HG03135 (cell line): ENCODE measurements at regions not wholly inside any gene's neighbourhood (a gene's known extent, or its start where the extent isn't known, plus 50 kb on each side); places are given as distances from the start of the nearest gene placed in this dataset.

Source experiments
- ATAC-seq: cut with Tn5 transposase; IDR thresholded peaks from one replicate; pipeline ENCODE4 v1.9.1; 2021; ENCODE audit warnings: mild to moderate bottlenecking, moderate library complexity; ENCODE audit not compliant: unreplicated experiment

DNA sequence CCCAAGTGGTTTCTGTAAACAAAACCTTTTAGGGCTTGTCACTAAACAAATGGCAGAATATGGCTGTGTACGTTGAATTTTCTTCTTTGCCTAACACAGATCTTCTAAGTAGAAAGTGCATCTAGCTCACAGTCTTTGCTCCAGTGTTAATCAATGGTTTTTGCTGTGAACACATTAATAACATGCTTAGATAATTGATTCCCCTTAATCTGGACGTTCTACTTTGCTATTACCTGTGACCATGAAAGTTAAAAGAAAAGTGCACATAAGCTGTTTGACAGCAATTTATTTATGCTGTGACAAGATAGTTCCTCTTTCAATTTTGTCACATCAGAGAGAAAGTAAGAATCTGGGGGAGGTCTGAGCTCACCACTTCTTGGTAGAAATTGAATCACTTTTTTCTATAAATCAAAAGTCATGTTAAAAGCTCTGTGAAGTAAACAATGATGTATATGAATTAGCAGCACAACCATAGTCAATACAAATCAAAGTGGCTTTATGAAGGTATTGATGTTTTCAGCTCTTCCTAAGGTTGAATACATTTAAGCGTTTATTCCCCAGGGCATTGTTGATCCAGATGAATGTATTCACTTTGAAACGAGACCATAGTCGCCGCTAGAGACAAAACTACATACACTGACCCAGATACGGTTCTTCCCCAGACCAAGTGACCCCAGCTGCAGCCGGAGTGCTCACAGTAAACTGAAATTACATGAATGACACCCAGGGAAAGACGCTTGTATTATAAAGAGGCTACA, 174.6 kb upstream of the ZNF608 start:
- peak; percentile 89 for ATAC-seq

DNA sequence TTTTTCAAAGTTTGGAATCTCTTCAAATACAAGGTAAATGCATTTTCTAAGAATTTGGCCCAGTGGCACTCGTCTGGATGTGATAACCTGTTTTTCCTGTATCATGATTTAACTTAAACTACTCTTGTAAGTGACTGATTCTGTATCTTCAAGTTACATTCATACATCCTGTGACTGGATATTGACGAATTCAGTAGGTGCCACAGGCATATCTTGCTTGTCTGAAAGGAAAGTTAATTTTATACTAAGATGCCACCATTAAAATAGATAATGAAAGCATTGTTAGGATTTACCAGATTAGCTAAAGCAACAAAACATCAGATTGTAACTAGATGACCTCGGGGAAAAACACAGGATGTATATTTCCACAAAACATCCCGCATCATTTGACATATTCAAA, 175.3 kb upstream of the ZNF608 start:
- ATAC-seq: peak; percentile 19

DNA sequence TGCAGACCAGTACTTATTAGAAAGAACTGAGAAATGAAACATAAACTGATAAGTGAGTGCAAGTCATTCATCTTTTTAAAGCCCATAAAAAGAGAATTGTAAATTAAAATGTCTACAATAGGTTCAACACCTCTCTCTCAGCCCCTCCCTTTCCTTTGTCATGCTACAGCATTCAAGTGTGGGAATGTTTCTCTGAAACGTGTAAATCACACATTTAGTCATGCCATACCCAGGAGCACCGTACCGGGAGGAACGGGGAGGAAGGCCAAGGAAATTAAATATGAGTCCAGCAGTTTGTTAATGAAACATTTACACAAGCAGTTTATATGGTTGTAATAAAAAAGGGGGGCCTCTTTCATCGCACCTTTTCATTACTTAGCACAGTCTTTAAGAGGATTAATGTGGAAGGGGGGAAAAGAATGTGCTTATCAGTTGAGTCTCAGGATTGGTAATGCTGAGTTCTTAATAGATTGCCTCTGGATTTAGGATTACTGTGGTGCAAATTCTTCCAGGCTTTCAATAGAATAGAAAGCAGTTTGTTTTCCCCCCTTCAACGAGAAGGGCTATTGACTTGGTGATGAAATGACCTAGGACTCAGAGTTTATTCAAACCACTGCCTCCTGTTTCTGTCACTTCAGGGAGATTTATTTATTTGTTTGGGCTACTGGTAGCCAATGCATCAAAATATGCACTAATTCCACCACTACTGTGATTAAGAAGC, 176.0 kb upstream of the ZNF608 start:
- no peak for ATAC-seq

DNA sequence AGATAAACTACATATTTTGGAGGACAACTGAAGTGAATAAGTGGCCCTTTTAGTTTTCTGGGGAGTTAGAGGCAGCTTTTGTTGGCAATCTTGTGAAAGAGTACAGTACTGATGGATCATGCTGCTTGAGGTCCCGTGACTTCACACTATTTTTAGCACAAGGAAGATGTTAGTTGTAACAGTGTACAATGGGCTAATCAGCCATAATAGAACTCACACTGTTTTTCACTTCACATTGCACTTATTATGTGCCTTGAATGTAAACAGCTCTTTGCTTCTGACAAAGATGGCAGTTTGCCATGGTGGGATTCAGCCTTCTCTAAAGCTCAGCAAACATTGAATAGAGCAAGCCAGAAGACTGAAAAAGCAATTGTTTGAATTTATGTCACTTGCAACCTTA, 176.7 kb upstream of the ZNF608 start:
- ATAC-seq: no peak

DNA sequence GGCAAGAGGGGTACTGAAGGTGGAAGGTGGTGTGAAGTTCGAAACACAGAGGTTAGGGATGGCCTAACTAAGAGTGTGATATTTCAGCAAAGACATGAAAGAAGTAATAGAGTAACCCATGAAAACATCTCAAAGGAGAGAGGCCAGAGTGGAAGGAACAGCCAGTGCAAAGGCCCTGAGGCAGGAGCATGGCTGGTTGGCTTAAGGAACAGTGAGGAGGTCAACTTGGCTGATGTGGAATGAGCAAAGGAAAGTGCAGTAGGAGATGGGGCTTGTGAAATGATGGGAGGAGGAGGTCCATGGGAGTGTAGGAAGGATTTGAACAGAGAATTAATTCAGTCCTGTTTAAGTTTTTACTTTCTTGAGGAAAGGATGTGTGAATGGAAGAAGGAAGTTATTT, 178.3 kb upstream of the ZNF608 start:
- no peak for ATAC-seq

DNA sequence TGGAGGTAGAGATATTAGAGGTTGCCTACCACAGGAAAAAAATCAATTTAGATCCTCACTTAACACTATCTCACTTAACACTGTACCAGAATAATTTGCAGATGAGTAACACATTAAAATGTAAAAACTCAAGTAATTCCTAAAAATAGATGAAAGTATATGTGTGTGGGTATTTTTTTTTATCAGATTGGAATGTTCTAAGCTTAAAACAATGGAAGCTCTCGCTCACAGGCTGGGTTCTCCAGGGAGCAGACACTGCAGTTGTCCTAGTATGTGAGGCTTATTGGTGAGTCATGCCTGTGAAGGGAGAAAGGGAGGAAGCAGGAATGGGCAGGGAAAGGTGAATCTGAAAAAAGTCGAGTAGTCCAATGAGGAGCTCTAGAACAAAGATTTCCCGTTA, 181.3 kb upstream of the ZNF608 start:
- ATAC-seq: no peak

DNA sequence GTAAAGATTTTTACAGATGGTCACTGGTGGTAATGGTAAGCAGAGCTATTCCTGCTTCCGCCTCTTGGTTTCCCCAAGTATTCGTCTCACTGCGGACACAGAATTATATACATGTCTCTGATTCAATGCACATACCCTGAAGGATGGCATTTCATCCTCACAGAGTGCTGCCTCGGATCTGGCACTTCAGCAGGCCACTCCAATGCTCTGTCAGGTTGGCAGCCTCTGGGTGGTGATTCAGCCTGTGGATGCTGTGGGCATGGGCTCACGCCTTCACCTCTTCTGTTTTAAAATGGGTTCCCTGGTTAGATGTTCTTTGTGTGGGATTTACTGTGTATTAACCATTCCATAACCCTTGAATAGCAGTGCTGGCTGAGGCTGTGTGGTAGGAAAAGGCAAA, 182.6 kb upstream of the ZNF608 start:
- ATAC-seq: no peak

DNA sequence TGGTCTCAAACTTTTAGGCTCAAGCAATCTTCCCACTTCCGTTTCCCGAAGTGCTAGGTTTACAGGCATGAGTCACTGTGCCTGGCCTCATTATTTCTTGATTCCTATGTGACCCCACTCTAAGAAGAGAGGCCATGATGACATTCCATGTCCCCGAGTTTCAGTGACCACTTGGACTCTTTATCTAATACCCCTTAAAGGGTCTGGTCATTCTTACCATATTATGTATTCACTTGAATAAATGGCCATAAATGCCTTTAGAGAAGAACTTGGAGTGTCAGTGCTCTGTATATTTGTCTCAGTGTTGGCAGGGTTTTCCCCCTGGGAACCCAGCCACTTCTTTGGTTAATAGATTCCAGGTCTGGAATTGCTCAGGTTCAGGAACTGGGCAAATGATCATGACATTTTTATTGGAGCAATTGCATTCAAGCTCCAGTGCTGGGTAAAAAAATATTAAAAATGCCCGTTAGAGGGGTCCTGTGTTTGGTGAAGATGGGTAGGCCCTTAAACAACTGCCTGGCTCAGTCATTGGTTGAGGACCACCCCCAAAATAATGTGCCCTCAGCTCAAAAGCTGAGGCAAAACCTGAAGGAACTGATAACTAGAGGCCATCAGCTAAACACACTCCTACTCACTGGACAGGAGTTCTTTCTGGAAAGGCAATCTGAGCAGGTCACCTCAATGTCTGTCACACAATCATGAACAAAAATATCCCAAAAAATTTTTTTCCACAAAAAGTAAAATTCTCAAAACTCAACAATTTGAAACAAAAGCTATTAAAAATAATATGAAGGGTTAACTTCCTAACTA, 186.6 kb upstream of the ZNF608 start:
- no peak for ATAC-seq

DNA sequence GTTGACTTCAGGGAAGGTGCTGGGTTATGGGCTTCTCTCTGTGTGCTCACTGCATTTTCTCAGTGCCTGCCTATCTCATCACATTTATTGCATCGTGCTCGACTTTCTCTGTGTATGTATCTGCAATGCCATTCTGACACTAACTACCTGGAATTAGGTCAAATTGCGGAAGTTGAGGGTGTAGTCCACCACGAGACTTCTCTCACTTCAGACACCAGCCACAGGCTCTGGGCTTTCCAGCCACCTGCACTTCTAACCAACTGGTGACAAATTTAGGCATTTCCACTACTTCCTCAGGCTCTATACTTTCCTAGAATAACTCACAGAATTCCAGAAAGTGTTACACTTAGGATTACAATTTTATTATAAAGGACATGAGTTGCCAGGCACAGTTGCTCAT, 188.6 kb upstream of the ZNF608 start:
- peak; percentile 83 for ATAC-seq

DNA sequence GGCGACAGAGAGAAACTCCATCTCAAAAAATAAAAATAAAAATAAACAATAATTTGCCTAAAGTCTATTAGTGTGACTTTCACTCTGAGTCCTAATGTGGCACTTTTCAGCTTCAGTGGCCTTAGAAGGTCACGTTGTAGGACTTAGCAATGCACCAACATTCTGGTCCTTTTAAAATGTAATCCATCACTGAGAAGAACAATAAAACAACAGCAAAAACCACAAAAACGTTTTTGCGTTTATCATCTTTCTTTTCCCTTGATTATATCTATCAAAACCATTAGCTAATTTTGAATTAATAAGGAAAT, 190.1 kb upstream of the ZNF608 start:
- ATAC-seq: peak; percentile 37

DNA sequence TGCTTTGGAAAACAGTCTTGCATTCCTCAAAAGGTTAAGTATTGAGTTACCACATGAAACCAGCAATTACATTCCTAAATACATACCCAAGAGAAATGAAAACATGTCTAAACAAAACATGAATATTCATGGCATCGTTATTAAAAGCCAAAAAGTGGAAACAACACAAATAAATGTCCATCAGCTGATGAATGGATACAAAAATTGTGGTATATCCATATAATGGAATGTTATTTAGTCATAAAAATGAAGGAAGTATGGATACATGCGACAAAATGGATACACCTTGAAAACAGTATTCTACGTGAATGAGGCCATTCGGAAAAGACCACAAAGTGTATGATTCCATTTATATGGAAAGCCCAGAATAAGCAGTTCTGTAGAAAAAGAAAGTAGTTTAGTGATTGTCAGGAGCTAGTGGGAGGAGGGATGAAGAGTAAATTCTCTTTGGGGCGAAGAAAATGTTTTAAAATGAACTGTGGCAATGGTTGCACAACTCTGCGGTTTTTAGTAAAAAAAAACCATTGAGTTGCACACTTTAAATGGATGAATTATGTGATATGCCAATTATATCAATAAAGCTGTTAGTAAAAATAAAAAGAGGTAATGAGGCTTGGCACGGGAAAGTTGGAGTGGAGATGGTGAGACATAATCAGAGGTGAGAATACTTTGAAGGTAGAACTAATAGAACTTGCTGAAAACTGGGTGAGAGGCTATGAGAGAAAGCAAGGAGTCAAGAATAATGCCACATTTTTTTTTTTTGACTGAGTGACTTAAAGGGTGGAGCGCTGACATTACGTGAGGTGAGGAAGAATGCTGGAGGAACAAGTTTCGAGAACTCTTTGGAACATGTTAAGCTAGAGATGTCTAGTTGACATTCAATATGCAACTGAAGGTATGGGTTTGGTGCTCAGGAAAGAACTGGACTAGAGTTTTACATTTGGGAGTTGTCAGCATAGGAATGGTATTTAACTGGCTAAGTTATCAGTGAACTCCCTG, 194.9 kb upstream of the ZNF608 start:
- no peak for ATAC-seq

DNA sequence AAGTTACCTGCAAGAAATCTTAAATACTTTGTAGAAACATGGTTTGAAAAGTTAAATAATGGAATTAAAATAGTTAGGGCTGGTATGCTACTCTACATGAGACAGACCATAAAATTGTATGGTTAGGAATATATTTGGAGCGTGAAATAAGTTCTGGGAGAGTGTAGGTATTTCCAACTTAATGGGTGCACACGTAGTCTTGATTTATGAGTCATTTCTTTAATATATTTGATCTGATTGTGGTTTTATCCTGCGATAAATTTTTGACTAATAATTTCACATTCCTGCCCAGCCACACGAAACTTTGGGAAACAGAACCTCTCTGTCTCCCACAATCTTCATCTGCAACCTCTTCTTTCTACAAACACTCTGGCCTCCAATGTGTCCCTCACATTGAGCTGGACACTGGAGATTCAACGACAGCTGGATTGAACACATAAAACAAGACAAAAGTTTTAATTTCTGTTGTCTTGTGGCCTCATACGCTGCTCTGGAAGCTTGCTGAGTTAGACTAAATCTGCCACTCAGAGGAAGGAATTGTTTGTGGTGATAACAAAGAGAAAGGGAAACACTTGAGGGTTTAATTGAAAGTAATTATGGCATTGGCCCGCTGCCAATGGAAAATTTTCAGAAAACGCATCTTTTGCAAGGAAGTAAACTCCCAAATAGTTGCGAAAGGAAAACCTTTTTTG, 201.8 kb upstream of the ZNF608 start:
- no peak for ATAC-seq

DNA sequence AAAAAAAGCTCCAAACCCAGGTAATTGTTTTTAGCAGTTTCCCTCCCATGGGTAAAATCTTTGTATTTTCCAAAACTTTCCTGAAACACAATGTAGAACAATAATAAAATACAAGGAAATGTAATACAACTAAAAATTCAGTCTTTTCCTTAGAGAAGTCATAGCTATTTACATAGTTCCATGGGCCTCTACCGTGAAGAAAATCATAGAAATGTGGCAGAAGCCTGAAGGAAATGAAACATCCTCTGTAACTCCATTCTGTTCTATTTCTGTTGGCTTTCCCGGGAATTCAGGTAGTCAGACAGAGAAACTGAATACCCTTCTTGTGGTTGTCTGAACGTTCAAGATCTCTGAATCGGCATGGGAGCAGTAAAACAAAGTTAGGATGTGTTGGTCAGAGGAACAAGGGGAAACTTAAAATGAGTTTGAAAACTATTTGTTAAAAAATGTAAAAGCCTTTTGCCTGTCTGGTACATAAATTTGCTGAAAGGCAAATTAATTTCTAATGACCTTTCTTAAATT, 202.4 kb upstream of the ZNF608 start:
- no peak for ATAC-seq

DNA sequence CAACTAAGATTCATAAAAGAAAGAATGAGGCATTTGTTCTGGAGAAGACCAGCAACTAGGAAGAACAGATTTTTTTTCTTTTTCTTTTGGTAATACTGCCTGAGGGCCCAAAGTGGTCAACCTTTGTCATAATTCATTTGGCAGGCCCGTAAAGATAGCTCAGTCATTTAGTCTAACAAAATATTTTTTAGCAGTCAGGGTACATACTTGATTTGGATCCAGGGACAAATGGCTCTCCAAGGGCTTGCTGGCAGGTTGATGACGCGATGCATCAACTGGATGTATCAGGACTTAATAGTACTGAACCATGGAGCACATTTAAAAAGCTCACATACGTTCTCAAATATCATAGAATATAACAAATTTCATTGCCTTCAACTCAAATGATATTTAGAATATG, 203.4 kb upstream of the ZNF608 start:
- ATAC-seq: no peak

DNA sequence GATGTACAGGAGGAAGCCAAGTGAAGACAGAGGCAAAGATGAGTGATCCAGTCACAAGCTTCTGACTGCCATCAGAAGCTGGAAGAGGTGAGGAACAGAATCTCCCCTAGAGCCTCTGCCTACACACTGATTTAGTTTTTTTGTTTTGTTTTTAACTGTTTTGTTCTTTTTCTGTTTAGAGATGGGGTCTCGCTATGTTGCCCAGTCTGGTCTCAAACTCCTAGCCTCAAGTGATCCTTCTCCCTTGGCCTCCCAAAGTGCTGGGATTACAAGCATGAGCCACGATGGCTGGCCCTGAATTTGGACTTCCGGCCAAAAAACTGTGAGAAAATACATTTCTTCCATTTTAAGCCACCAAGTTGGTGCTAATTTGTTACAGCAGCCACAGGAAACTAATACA, 204.7 kb upstream of the ZNF608 start:
- no peak for ATAC-seq

DNA sequence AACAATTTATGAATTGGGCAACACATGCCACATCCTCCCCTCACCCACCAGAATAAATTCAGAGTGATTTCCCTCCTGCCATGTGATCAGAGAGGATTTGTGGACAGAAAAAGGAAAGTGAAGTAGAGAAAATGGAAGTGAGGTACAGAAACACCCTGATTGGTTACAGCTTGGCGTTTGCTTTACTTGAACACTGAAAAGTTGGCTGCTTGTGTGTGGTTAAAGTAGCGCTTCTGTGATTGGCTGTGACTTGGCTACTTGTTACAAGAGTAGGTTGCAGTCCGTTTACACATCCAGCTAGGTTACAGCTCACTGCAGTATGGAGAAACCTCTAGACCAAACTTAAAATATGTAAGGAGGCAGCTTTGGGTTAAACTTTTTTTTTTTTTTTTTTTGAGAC, 205.2 kb upstream of the ZNF608 start:
- peak; percentile 73 for ATAC-seq

DNA sequence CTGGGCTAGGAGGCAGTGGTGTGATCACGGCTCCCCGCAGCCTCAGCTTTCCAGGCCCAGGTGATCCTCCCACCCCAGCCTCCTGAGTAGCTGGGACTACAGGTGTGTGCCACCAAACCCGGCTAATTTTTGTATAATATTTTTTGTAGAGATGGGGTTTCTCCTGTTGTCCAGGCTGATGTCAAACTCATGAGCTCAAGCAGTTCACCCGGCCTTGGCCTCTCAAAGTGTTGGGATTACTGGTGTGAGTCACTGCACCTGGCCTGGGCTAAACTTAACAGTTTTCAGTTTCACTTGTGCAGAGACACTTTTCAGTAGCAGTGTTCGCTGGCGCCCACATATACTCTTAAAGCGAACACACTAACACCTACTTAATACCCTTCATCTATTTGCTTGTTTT, 205.6 kb upstream of the ZNF608 start:
- ATAC-seq: peak; percentile 93

DNA sequence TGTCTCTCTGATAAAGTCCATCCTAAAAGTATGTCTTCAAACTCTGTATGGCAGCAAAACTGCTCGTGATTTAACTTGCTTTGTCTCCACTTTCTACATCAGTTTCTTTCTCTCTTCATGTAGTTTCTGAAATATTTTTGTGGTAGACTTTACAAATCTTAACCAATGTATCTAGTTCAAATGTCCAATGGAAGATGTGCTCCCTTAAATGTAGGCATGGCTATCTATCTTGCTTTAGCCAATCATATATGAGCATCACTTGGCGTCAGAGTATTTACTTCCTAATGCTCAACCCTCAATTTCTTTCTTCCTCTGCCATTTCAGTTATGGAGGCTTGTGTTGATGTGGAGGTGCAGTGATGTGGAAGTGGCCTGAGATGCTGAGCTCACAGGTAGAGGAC, 206.1 kb upstream of the ZNF608 start:
- ATAC-seq: peak; percentile 63

DNA sequence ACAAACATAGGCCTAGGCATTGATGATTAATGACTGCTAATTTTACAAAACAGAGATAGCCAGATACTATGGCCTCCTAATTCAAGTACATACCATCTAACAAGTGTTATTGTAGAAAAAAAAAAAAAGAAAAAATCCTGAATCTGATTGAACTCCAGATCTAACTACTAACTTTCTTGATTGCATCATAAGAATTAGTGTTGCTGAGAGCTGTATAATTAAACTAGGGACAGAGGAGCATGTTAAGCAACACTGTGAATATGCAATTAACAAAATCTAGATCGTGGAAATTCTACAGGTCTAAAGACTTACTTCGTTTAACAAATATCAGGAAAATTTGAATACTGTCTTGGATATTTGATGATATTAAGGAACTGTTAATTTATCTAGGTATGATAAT, 208.3 kb upstream of the ZNF608 start:
- no peak for ATAC-seq

DNA sequence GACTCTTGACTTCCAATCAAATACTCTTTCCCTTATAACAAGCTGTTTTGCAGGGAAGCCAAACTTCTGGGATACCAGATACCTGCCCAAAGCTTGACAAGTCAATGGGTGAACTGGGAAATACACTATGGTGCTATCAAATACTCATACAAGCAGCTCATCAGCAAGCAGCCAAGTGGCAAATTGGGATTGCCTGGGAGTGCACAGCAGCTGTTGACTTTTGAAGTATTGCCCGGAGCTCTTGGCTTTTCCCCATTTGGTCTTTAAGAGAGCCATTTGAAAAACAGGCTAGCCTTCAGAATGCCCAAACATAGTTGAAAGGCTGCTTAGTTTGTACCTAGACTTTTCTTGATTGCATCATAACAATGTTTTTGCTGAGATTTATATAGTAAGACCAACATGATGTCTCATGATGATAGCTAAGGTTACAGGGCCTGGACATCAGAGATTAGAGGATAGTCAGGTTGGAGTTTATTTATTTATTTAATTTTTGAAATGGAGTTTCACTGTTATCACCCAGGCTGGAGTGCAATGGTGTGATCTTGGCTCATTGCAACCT, 210.1 kb upstream of the ZNF608 start:
- no peak for ATAC-seq
